H9 (cell line): ENCODE measurements at regions not wholly inside any gene's neighbourhood (a gene's known extent, or its start where the extent isn't known, plus 50 kb on each side); places are given as distances from the start of the nearest gene placed in this dataset.

ENCODE experiments used
- DNase-seq: peaks from one replicate; pipeline ENCODE4 v3.0.0-alpha.2; 2017
- H2AFZ ChIP-seq: one replicate; pipeline ENCODE4 v1.6.1; 2013; ENCODE audit warnings: mild to moderate bottlenecking, low read length, control low read depth, moderate library complexity
- H2AK5ac ChIP-seq: 2 replicates; pipeline ENCODE4 v1.6.1; 2013; ENCODE audit warnings: low read length, control low read depth, mixed read lengths; ENCODE audit not compliant: insufficient read length
- H2BK120ac ChIP-seq: one replicate; pipeline ENCODE4 v1.6.1; 2013; ENCODE audit warnings: low read depth, mild to moderate bottlenecking, low read length, control low read depth, inconsistent platforms; ENCODE audit not compliant: poor library complexity, severe bottlenecking
- H2BK12ac ChIP-seq: 2 replicates; pipeline ENCODE4 v1.6.1; 2013; ENCODE audit warnings: low read length, control low read depth, mixed read lengths, low read depth; ENCODE audit not compliant: insufficient read length
- H2BK15ac ChIP-seq: 2 replicates; pipeline ENCODE4 v1.6.1; 2013; ENCODE audit warnings: low read depth, low read length, control low read depth
- H2BK20ac ChIP-seq: one replicate; pipeline ENCODE4 v1.6.1; 2013; ENCODE audit warnings: low read depth, mild to moderate bottlenecking, low read length, control low read depth, inconsistent platforms; ENCODE audit not compliant: poor library complexity, severe bottlenecking
- H2BK5ac ChIP-seq: 2 replicates; pipeline ENCODE4 v1.6.1; 2013; ENCODE audit warnings: low read length, control low read depth, mixed read lengths; ENCODE audit not compliant: insufficient read length
- H3K14ac ChIP-seq: 2 replicates; pipeline ENCODE4 v1.6.1; 2013; ENCODE audit warnings: low read length, control low read depth; ENCODE audit not compliant: insufficient read depth
- H3K18ac ChIP-seq: 2 replicates; pipeline ENCODE4 v1.6.1; 2013; ENCODE audit warnings: low read depth, mild to moderate bottlenecking, mixed read lengths, low read length, control low read depth; ENCODE audit not compliant: insufficient read length
- H3K23ac ChIP-seq: 2 replicates; pipeline ENCODE4 v1.6.1; 2013; ENCODE audit warnings: low read length, control low read depth, mixed read lengths, low read depth; ENCODE audit not compliant: insufficient read length
- H3K23me2 ChIP-seq: 2 replicates; pipeline ENCODE4 v1.6.1; 2013; ENCODE audit warnings: low read depth, mild to moderate bottlenecking, mixed read lengths, low read length, control low read depth; ENCODE audit not compliant: insufficient read length, poor library complexity, severe bottlenecking
- H3K27ac ChIP-seq: 2 replicates; pipeline ENCODE4 v1.5.1; 2013; ENCODE audit warnings: low read length, control low read depth, mixed read lengths, low read depth; ENCODE audit not compliant: insufficient read length
- H3K27me3 ChIP-seq: 2 replicates; pipeline ENCODE4 v1.6.1; 2013; ENCODE audit warnings: low read length, control low read depth, inconsistent platforms; ENCODE audit not compliant: insufficient read depth
- H3K4ac ChIP-seq: 2 replicates; pipeline ENCODE4 v1.6.1; 2013; ENCODE audit warnings: low read depth, mild to moderate bottlenecking, control low read depth, inconsistent platforms, low read length, moderate library complexity
- H3K4me1 ChIP-seq: 2 replicates; pipeline ENCODE4 v1.6.1; 2013; ENCODE audit warnings: low read length, control low read depth, inconsistent platforms; ENCODE audit not compliant: insufficient read depth
- H3K4me2 ChIP-seq: 2 replicates; pipeline ENCODE4 v1.6.1; 2013; ENCODE audit warnings: low read length, control low read depth, mixed read lengths; ENCODE audit not compliant: insufficient read length, insufficient read depth
- H3K56ac ChIP-seq: 2 replicates; pipeline ENCODE4 v1.6.1; 2013; ENCODE audit warnings: low read depth, mild to moderate bottlenecking, mixed read lengths, low read length, control low read depth; ENCODE audit not compliant: insufficient read length
- H3K79me1 ChIP-seq: 2 replicates; pipeline ENCODE4 v1.6.1; 2013; ENCODE audit warnings: low read depth, mild to moderate bottlenecking, moderate library complexity, low read length, control low read depth, inconsistent platforms; ENCODE audit not compliant: insufficient read depth, poor library complexity, severe bottlenecking
- H3K79me2 ChIP-seq: 2 replicates; pipeline ENCODE4 v1.6.1; 2013; ENCODE audit warnings: low read length, control low read depth, inconsistent platforms; ENCODE audit not compliant: insufficient read depth
- H3K9ac ChIP-seq: 2 replicates; pipeline ENCODE4 v1.6.1; 2013; ENCODE audit warnings: low read length, control low read depth, mixed read lengths; ENCODE audit not compliant: insufficient read length; ENCODE audit errors: extremely low read depth
- H3K9me3 ChIP-seq: one replicate; pipeline ENCODE4 v1.6.1; 2013; ENCODE audit warnings: low read depth, low read length, inconsistent platforms; ENCODE audit not compliant: control insufficient read depth
- H3T11ph ChIP-seq: one replicate; pipeline ENCODE4 v1.6.1; 2013; ENCODE audit warnings: mild to moderate bottlenecking, low read length, control low read depth, inconsistent platforms
- H4K20me1 ChIP-seq: one replicate; pipeline ENCODE4 v1.6.1; 2013; ENCODE audit not compliant: control insufficient read depth, insufficient read length, insufficient read depth
- H4K5ac ChIP-seq: 2 replicates; pipeline ENCODE4 v1.6.1; 2013; ENCODE audit warnings: low read depth, mild to moderate bottlenecking, mixed read lengths, low read length, control low read depth; ENCODE audit not compliant: insufficient read length
- H4K8ac ChIP-seq: replicated peaks from 2 replicates; pipeline ENCODE4 v1.6.1; 2013; ENCODE audit warnings: low read length, control low read depth, mixed read lengths, low read depth; ENCODE audit not compliant: insufficient read length
- H4K91ac ChIP-seq: 2 replicates; pipeline ENCODE4 v1.6.1; 2013; ENCODE audit warnings: low read depth, mild to moderate bottlenecking, moderate library complexity, mixed read lengths, low read length, control low read depth; ENCODE audit not compliant: insufficient read length
- H3K27ac Mint-ChIP-seq, 3 experiments: 2 replicates in 2 of 3; 3 replicates in 1 of 3; pipeline ENCODE4 v1.8.0; 2020 to 2021; ENCODE audit warnings: mixed read lengths in 3 of 3, mild to moderate bottlenecking in 1 of 3, moderate library complexity in 1 of 3
- H3K27me3 Mint-ChIP-seq: 2 replicates; pipeline ENCODE4 v1.8.0; 2021; ENCODE audit warnings: low read depth, mild to moderate bottlenecking, moderate library complexity, mixed read lengths
- H3K36me3 Mint-ChIP-seq, 3 experiments: 2 replicates in 2 of 3; 3 replicates in 1 of 3; pipeline ENCODE4 v1.8.0; 2020 to 2021; ENCODE audit warnings: low read depth in 3 of 3, mixed read lengths in 3 of 3; ENCODE audit not compliant: insufficient read depth in 1 of 3
- H3K4me1 Mint-ChIP-seq, 2 experiments: 2 replicates each; pipeline ENCODE4 v1.8.0; 2020; ENCODE audit warnings: mixed read lengths in 2 of 2
- H3K4me3 Mint-ChIP-seq, 2 experiments: 2 replicates in 1 of 2; 3 replicates in 1 of 2; pipeline ENCODE4 v1.8.0; 2020 to 2021; ENCODE audit warnings: mild to moderate bottlenecking in 2 of 2, mixed read lengths in 2 of 2, moderate library complexity in 1 of 2
- H3K9me3 Mint-ChIP-seq, 2 experiments: 2 replicates in 1 of 2; 3 replicates in 1 of 2; pipeline ENCODE4 v1.8.0; 2020; ENCODE audit warnings: mild to moderate bottlenecking in 2 of 2, mixed read lengths in 2 of 2, moderate library complexity in 1 of 2
- WGBS: extraction: QIAGEN DNeasy Blood & Tissue Kit; methylation state at CpG from one replicate; pipeline ENCODE4 v1.1.7; 2013; ENCODE audit warnings: missing lambda C conversion rate, low lambda C conversion rate, mixed read lengths; ENCODE audit not compliant: insufficient read length; ENCODE audit errors: extremely low coverage; 5-methylcytosine and 5-hydroxymethylcytosine counted together
- TF ChIP-seq, protein P1 (sequence below): fragments of 200-600 bp; sonication (generic); conservative IDR thresholded peaks from 3 replicates; pipeline ENCODE4 v1.8.0; 2021; ENCODE audit warnings: antibody characterized with exemption, mild to moderate bottlenecking

DNA sequence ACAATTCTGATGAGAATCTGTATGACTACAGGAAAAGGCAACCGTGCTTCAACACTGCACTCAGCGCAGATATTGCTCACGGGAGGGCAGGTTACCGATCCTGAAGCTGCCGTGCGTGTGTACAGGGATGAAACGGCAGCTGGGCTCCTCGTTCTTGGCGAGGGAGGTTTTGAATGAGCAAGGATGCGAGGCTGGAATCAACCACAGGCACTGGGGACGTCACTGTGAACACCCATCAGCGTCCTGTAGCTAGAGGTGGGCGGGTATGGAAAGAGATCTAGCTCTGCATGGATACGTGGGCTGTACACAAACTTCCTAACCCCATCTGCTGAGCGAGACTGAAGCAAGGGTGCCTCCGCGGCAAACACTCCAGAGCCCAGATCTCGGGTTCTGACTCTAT lies 84.3 kb upstream of the COL5A1 start:
- no peaks in the 10 kb centered on the region for H3K9me3 Mint-ChIP-seq
- Histone ChIP-seq H3K14ac (no peak overlapping the region), H4K91ac (no peak overlapping the region), H2BK20ac (no peak overlapping the region), H3K9me3 (no peaks in the 10 kb centered on the region), H4K8ac (no peak overlapping the region), H3K4me1 (no peaks in the 10 kb centered on the region), H3K27me3 (no peaks in the 10 kb centered on the region), H3K23ac (no peak overlapping the region), H2AK5ac (no peak overlapping the region), H4K5ac (no peak overlapping the region), H3K4me2 (no peak overlapping the region), H3K79me1 (no peaks in the 10 kb centered on the region), H3K23me2 (no peaks in the 10 kb centered on the region), H3T11ph (no peak overlapping the region), H3K27ac (no peak overlapping the region), H3K56ac (no peak overlapping the region), H2BK5ac (no peak overlapping the region), H3K4ac (no peak overlapping the region), H3K9ac (no peak overlapping the region), H2AFZ (no peak overlapping the region), H3K79me2 (no peaks in the 10 kb centered on the region), H2BK15ac (no peak overlapping the region), H2BK120ac (no peak overlapping the region), H4K20me1 (no peaks in the 10 kb centered on the region), H3K18ac (no peak overlapping the region), H2BK12ac (no peak overlapping the region)
- TF ChIP-seq, protein P1, sequence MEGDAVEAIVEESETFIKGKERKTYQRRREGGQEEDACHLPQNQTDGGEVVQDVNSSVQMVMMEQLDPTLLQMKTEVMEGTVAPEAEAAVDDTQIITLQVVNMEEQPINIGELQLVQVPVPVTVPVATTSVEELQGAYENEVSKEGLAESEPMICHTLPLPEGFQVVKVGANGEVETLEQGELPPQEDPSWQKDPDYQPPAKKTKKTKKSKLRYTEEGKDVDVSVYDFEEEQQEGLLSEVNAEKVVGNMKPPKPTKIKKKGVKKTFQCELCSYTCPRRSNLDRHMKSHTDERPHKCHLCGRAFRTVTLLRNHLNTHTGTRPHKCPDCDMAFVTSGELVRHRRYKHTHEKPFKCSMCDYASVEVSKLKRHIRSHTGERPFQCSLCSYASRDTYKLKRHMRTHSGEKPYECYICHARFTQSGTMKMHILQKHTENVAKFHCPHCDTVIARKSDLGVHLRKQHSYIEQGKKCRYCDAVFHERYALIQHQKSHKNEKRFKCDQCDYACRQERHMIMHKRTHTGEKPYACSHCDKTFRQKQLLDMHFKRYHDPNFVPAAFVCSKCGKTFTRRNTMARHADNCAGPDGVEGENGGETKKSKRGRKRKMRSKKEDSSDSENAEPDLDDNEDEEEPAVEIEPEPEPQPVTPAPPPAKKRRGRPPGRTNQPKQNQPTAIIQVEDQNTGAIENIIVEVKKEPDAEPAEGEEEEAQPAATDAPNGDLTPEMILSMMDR = no peak
- H3K27ac Mint-ChIP-seq = no peak overlapping the region
- no peak overlapping the region for H3K4me3 Mint-ChIP-seq
- WGBS = no CpG with 5 or more reads among the region's 18 CpGs
- no peaks in the 10 kb centered on the region for H3K36me3 Mint-ChIP-seq
- DNase-seq = peak; percentile 17
- H3K4me1 Mint-ChIP-seq = peaks cover 3 to 12% of the 10 kb centered on the region in 2 experiments; a peak in 2 of 4 replicates
- H3K27me3 Mint-ChIP-seq = peaks cover 2% of the 10 kb centered on the region; the same call in 1 of the 2 replicates
